ENCODE measurements at regions not wholly inside any gene's neighbourhood (a gene's known extent, or its start where the extent isn't known, plus 50 kb on each side); places are given as distances from the start of the nearest gene placed in this dataset.

DNA sequence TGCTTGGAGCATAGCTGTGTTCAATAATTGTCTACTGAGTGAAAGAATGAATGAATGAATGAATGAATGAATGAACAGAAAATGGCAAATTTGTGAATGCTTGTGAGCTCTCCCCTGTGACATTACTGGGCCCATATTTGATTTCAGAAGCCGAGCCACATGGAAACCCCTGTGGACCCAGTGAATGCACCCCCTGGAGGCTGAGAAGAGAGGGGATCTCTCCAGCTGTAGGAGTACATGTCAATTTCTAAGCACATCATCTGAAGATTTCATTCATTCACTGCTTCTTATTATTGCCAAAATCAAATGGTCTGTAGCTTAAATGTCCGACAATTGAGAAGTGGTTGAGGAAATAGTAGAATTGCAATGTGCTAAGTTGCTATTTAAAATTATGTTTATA, 58.3 kb upstream of the DOCK1 start:
- DNase-seq (ENCODE audit: low read depth in 2 of 2, low spot score in 1 of 2), result no peak

DNA sequence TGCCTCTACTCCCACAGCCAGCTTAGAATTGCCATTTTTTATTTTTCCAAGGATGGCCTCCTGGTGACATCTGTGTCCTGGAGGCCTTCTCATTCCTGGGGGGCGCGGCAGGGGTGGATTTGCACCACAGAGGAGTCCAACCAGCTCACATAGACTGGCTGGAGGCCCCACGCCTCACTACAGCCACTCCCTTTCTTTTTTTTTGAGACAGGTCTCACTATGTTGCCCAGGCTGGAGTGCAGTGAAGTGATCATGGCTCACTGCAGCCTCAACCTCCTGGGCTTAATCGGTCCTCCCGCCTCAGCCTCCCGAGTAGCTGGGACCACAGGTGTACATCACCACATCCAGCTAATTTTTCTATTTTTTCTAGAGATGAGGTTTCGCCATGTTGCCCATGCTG, 57.6 kb upstream of the DOCK1 start:
- no peak for DNase-seq (ENCODE audit: low read depth in 2 of 2, low spot score in 1 of 2)

DNA sequence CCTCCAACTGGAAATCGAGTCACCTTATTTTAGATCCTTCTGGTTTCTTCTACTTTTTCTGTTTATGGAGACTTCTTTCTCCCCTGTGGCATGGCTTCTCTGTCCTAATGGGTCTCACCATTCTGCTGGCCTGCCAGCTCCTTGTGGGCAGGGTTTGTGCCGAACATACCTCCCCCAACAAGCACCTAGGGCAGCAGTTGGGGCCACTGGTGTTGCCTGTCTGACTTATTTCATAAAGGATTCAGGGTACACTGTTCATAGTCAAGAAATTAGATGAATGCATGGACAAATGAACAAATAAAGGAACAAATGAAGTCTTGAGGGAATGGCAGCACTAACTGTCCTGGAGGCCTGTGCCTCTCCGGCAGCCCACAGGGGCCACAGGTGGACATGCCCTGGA, 55.6 kb upstream of the DOCK1 start:
- no peak for DNase-seq (ENCODE audit: low read depth in 2 of 2, low spot score in 1 of 2)

DNA sequence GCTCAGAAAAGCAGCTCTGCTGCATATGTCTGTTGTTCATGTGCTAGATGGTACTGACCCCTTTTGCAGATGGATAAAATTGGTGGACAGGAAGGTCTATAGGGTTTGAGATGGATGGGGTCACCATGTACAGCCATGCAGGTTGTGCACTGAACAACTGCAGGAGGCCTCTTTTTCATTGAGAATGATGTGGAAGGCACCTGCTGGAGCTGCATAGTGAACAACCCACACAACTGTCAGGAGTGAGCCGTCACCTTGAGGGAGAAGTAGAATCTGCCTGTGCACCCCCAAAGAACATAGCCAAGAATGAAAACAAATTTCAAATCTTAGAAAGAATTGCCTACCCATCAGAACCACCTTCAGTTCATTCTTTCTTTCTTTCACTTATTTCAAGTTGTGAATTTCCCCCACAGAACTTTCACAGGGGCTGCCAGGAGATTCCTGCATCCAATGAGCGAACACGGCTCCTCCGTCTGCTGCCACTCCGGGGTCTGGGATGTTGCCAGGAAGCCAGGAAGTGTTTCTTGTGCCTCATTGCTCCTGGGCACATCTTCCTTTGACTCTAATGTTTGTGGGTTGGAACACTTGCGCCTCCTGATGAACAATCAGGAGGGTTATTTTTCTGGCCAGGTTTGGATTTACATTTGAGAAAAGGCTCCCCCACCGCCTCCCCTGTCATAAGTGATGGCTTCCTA, 53.7 kb upstream of the DOCK1 start:
- no peak for DNase-seq (ENCODE audit: low read depth in 2 of 2, low spot score in 1 of 2)

DNA sequence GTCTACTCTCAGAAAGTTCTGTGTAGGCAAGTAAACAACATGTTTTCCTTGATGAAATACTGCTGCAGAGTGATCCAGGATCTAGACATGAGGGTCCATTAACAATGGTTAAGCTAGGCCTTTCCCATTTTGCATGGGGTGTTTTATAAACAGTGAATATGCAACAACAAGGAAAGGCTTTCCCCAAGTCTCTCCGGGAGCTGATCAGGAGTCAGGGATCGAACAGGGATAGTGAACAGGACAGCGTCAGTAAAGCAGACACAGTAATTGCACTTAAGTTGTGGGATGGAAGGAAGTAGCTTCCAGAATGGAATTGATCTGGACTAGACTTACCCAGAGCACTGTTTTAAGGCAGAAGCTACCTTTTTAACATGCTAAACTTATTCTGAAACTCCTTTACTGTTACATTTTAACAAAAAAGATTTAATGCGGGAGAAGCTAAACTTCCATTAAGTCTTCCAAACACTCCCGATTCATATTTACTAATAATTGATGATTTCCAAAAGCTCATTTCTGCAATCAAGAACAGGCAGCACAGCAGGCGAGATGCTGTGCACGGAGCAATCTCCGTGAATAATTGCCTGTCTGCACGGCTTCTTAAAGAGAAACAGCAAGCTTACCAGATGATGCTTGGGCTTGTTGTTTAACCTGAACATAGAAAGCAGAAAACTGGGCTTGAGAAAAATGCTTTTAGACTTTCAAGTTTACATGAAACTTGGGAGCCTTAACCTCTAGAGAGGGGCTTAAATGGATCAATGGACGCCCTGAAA, 50.3 kb upstream of the DOCK1 start:
- no peak for DNase-seq (ENCODE audit: low read depth in 2 of 2, low spot score in 1 of 2)

All from stimulated activated CD8-positive, alpha-beta memory T cell treated with anti-CD3 and anti-CD28 coated beads, Interleukin-4, amount 100 ng/mL, for 1 hour (primary cell).